ENCODE measurements at regions not wholly inside any gene's neighbourhood (a gene's known extent, or its start where the extent isn't known, plus 50 kb on each side); places are given as distances from the start of the nearest gene placed in this dataset.

GRCh38 chr11:70805243-70805642 lies 406.9 kb downstream of the CTTN start:
- Histone ChIP-seq H3K9ac (ENCODE audit: low read length) (no peak overlapping the region), H3K9me2 (replicated peaks; ENCODE audit: insufficient read depth, low read length) (no peaks in the 10 kb centered on the region), H3K4me3 (ENCODE audit: insufficient read depth, low read length, poor library complexity, severe bottlenecking) (no peak overlapping the region), H4K20me1 (ENCODE audit: low read depth, low read length) (no peaks in the 10 kb centered on the region), H3K27me3 (ENCODE audit: low read length) (no peaks in the 10 kb centered on the region), H3K9me3 (ENCODE audit: insufficient read depth, low read length) (no peaks in the 10 kb centered on the region), H3K27ac (ENCODE audit: low read depth, low read length) (no peak overlapping the region), H2AFZ (ENCODE audit: low read depth, low read length, severe bottlenecking) (no peak overlapping the region), H3F3A (ENCODE audit: insufficient read depth) (no peaks in the 10 kb centered on the region), H3K36me3 (ENCODE audit: low read length) (no peaks in the 10 kb centered on the region), H3K79me2 (ENCODE audit: insufficient read depth, low read length) (no peaks in the 10 kb centered on the region), H3K4me2 (ENCODE audit: low read depth, low read length, poor library complexity, severe bottlenecking) (no peak overlapping the region)
- no peak for TF ChIP-seq CTCF (IDR thresholded peaks at IDR 0.05; ENCODE audit: insufficient read depth, low read length, poor library complexity, severe bottlenecking)
- TF ChIP-seq EZH2phosphoT487 (conservative IDR thresholded peaks at IDR 0.05; ENCODE audit: low read length), result no peak

- H3K9me2 ChIP-seq (replicated peaks; ENCODE audit: insufficient read depth, low read length), result no peaks in the 10 kb centered on the region
- TF ChIP-seq CTCF (IDR thresholded peaks at IDR 0.05; ENCODE audit: insufficient read depth, low read length, poor library complexity, severe bottlenecking) (no peak), EZH2phosphoT487 (conservative IDR thresholded peaks at IDR 0.05; ENCODE audit: low read length) (no peak)
- H4K20me1 ChIP-seq (ENCODE audit: low read depth, low read length), result no peaks in the 10 kb centered on the region
- H2AFZ ChIP-seq (ENCODE audit: low read depth, low read length, severe bottlenecking), result no peak overlapping the region
- no peaks in the 10 kb centered on the region for H3F3A ChIP-seq (ENCODE audit: insufficient read depth)
- H3K9me3 ChIP-seq (ENCODE audit: insufficient read depth, low read length), result no peaks in the 10 kb centered on the region
- no peak overlapping the region for H3K27ac ChIP-seq (ENCODE audit: low read depth, low read length)
- no peaks in the 10 kb centered on the region for H3K79me2 ChIP-seq (ENCODE audit: insufficient read depth, low read length)
- no peak overlapping the region for H3K4me3 ChIP-seq (ENCODE audit: insufficient read depth, low read length, poor library complexity, severe bottlenecking)
- H3K4me2 ChIP-seq (ENCODE audit: low read depth, low read length, poor library complexity, severe bottlenecking), result no peak overlapping the region
- H3K36me3 ChIP-seq (ENCODE audit: low read length), result no peaks in the 10 kb centered on the region
- no peak overlapping the region for H3K9ac ChIP-seq (ENCODE audit: low read length)
- no peaks in the 10 kb centered on the region for H3K27me3 ChIP-seq (ENCODE audit: low read length)
Observed at GRCh38 chr11:70805971-70806370, 407.6 kb downstream of the CTTN start.

GRCh38 chr11:70806461-70807194 lies 408.3 kb downstream of the CTTN start:
- Histone ChIP-seq H3K27me3 (ENCODE audit: low read length) (no peaks in the 10 kb centered on the region), H3F3A (ENCODE audit: insufficient read depth) (no peaks in the 10 kb centered on the region), H3K36me3 (ENCODE audit: low read length) (no peaks in the 10 kb centered on the region), H3K4me2 (ENCODE audit: low read depth, low read length, poor library complexity, severe bottlenecking) (no peak overlapping the region), H3K9me3 (ENCODE audit: insufficient read depth, low read length) (no peaks in the 10 kb centered on the region), H4K20me1 (ENCODE audit: low read depth, low read length) (no peaks in the 10 kb centered on the region), H2AFZ (ENCODE audit: low read depth, low read length, severe bottlenecking) (no peak overlapping the region), H3K9ac (ENCODE audit: low read length) (no peak overlapping the region), H3K79me2 (ENCODE audit: insufficient read depth, low read length) (no peaks in the 10 kb centered on the region), H3K4me3 (ENCODE audit: insufficient read depth, low read length, poor library complexity, severe bottlenecking) (no peak overlapping the region), H3K9me2 (replicated peaks; ENCODE audit: insufficient read depth, low read length) (no peaks in the 10 kb centered on the region), H3K27ac (ENCODE audit: low read depth, low read length) (no peak overlapping the region)
- TF ChIP-seq EZH2phosphoT487 (conservative IDR thresholded peaks at IDR 0.05; ENCODE audit: low read length) (no peak), CTCF (IDR thresholded peaks at IDR 0.05; ENCODE audit: insufficient read depth, low read length, poor library complexity, severe bottlenecking) (no peak)
